Inflammatory macrophage treated with lipopolysaccharide for 1 hour (primary cell): ENCODE measurements at regions not wholly inside any gene's neighbourhood (a gene's known extent, or its start where the extent isn't known, plus 50 kb on each side); places are given as distances from the start of the nearest gene placed in this dataset.

Experiments
- DNase-seq, 2 donors: peaks; one replicate each; pipeline ENCODE4 v3.0.0-alpha.2; 2020 to 2022

DNA sequence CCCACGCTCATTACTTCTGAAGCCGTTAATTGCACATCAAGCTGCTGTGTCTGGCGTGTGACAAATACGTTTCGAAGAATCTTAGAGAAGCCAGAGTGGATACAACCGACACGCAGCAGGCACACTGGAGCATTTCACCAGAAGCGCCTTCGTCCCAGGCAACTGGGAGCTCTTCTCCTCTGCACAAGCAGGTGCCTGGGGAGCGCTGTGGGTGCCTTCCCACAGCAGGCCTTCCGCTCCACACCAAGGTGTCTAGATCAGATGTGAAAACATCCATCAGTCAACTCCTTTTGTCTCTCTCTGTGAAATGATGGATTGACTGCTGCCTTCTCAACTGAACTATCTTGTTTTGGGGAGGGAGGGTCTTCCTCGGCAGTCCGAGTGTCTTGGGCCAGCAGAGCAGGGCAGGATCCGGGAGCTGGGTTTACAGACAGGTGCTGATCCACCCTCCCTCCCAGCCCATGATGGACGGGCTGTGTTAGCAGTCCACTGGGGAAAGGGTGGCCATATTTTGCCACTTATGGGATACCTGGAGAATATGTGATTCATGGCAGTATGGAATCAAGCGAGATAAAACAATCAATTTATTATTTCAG is 326.3 kb downstream of the TCERG1L start:
- DNase-seq, result no peak

- no peak for DNase-seq
Observed at GRCh38 chr10:130986846-130987245, 324.7 kb downstream of the TCERG1L start.

DNA sequence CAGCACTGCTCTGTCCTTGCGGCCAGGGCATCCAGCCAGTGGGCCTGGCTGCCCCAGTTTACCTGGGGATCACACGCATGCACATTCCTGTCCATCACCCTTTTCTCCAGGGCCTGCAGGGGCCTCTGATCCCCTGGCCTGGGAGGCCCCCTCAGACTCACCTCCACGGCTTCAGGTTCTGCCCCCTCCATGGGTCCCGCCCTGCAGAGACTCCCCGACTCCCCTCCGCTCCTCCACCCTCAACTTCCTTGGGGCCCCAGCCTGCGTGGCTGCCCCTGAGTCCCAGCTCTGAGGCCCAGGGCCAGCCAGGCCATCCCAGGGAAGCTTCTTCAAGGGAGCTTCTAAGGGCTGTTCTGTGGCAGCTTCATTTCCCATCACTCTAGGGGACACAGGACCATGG is 324.1 kb downstream of the TCERG1L start:
- no peak for DNase-seq

DNA sequence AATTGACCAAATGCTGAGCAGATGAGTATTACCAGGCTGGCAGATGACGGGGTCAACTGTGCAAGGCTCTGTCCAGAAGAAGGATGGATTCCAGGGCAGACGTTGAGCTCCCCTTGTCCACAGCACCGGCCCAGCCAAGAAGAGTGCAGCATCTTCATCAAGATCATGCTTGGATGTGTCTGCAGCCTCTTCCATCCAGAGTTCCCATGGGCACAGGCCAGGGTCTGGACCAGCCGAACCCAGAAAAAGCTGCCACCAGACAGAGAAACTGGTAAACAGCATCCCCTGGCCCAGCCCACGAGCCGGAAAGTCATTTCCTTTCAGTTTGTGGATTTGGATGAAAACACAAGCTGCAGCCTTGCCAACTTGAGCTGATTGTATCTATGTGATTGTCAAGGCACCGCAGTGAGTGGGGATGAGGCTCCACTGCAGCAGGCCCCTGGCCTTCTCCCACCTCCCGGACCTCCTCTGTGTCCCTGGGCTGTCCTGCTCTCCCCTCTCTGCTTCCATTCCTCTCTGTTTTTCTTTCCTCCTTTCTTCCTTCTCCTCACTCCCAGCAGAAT is 321.8 kb downstream of the TCERG1L start:
- no peak for DNase-seq

DNA sequence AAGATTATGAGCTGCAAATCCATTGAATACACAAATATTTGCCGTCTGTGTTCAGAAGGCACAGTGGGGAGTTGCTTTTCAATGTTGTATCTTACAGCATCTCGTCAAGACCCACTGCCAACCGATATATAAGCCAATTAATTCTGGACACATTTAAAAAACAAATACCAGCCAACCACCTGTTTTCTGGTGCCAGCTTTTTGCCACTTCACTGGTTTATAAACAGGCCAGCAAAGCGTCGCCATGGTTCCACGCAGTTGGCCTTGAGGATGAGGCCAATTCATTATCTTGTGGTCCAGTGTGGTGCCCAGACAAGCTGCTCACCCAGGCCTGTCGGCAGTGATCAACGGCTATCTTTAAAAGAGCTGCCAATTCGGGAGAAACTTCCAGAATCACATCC is 321.0 kb downstream of the TCERG1L start:
- DNase-seq, result no peak

GRCh38 chr10:130992802-130993523 is 318.6 kb downstream of the TCERG1L start:
- DNase-seq, result no peak

DNA sequence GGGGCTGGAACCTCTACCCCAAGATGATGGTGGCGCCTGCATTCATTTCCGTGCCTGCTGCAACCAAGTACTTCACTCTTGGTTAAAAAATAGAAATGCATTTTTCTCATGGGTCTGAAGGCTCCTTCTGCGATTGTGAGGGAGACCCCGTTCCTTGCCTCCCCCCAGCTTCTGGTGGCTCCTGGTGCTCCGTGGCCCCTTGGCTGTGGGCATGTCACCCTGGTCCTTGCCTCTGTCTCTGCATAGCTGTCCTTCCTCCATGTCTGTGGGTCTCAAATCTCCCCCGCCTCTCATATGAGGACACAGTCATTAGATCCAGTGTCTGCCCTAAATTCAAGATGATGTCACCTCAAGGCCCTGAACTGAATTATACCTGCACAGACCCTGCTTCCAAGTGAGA is 317.9 kb downstream of the TCERG1L start:
- no peak for DNase-seq

GRCh38 chr10:130994191-130994590 is 317.3 kb downstream of the TCERG1L start:
- no peak for DNase-seq

DNA sequence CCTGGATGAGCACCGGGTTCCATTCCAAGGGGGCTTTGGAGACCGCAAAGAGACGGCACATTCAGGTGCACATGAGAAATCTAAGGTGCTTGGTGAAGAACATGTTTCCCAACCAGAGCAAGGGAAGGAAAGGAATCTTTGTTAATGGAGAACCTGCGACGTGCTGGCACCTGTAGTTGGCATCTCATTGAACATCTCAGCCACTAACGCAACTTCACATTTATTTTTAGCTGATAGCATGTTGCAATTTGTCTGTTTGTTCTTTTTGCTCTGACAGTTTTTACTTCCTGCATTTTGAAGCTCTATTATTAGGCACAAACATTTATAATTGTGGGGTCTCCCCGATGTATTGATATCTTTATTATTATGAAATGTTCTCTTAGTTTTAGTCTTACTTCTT is 316.7 kb downstream of the TCERG1L start:
- DNase-seq, result no peak

GRCh38 chr10:130997267-130998045 is 314.1 kb downstream of the TCERG1L start:
- DNase-seq, result no peak

DNA sequence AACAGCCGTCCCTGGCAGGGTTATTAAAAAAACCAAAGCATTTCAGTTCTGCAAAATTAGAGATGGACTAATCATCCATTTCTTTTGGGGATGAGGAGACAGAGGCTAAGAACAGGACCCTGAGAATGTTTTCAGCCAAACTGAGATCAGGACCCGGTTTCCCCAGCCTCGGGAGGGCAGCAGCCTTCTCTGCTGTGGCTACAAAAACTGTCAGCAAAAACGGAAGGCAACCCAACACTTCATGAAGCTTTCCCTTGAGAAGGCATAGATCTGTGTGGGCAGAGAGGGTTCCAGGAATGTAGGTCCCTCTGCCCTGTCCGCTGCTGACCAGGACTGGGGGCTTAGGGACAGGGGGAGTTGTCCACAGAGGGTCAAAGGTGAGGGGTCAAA is 313.5 kb downstream of the TCERG1L start:
- no peak for DNase-seq

DNA sequence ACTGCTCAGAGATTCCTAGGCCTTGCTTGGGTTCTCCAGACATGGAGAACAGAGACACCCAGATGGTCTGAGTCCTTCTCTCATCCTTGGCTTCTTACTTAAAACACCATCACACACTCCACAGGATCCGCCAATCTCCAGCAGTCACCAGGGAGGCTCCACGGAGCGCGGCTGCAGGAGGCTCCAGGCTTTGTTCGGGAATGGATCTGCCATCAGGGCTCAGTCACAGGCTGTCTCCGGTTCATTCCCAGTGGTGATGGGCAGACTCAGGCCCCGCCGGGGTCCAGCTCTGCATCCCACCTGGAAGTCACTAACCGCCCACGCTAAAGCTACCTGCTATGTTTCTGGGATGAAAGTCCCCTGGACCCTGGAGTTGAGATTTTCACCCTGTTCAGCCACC is 312.9 kb downstream of the TCERG1L start:
- no peak for DNase-seq

DNA sequence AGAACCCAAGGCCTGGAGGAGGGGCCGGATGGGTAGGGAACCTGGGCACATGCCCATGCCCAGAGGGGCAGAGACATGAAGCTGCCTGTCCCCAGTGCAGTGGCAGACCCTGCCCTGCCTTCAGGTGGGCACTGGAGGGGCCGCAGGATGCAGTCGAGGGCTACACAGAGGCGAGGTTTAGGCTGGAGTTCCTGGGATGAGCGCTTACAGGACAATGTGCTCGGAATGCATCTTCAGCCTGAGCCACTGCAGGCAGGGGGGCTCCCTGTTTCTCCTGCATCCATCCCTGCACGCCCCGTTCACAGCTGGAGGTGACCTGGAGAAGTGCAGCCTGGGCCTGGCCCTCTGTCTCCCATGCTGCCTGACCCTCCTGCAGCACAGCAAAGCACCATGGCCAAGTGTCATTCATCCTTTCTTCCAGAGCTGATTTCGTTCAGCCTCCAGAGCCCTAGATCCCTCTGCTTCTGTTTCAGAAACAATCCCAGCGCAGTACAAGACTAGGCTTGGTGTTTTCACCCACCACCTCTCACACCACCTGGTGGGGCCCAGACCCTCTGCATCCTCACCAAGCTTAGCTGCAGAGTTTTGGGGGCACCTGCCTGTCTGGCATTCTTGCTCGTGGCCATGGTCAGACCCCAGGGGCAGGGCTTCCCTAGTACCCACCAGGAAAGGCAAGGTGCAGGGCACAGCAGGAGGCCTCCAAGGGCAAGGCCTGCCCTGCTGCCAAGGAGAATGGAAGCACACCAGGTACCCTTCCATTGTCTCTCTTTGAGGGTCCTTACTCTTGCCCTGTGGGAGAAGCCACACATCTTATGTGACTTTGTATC is 311.9 kb downstream of the TCERG1L start:
- no peak for DNase-seq

DNA sequence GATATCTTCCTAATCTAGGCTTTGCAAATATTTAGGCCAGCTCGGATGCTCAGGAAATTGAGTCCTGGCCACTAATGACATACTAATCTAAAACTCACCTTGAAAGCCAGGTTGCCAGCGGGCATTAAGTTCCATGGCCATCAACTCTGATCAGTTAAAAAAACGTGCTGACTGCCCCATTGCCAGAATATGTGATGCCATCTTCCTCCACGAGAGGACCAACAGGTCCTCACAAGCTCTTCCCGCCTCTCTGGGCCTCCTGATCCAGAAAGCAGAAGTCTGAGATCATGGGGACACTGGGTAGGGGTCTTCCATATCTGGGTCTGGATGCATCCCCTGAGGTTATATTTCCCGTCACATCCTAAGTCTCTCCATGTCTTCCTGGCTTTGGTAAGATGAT is 311.3 kb downstream of the TCERG1L start:
- no peak for DNase-seq

GRCh38 chr10:131000743-131001142 is 310.8 kb downstream of the TCERG1L start:
- peak; percentile 6 to 25 for DNase-seq

- DNase-seq, result no peak
Observed at GRCh38 chr10:131001438-131001837, 310.1 kb downstream of the TCERG1L start.

- DNase-seq, result no peak
Observed at GRCh38 chr10:131002031-131002861, 309.3 kb downstream of the TCERG1L start.

DNA sequence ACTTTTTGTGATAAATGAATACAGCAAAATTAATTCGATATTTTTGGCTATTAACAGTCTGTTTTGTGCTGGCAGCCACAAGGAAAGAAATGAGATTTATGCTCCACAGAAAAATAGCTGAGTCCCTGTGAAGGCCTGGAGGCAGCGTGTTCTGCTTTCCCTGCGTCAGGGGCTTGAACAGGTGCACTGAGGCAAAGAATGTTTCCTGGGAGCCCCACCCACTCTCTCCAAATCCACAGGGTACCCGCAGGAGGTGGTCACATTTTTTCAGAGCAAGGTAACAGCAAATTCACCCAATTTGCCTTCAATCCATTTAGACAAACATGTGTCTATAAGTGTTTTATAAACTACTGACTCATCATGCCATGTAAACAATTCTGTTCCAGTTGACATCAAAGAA is 308.1 kb downstream of the TCERG1L start:
- no peak for DNase-seq

- DNase-seq, result no peak
Observed at GRCh38 chr10:131004276-131004675, 307.2 kb downstream of the TCERG1L start.

- no peak for DNase-seq
Observed at GRCh38 chr10:131006458-131007256, 304.9 kb downstream of the TCERG1L start.

DNA sequence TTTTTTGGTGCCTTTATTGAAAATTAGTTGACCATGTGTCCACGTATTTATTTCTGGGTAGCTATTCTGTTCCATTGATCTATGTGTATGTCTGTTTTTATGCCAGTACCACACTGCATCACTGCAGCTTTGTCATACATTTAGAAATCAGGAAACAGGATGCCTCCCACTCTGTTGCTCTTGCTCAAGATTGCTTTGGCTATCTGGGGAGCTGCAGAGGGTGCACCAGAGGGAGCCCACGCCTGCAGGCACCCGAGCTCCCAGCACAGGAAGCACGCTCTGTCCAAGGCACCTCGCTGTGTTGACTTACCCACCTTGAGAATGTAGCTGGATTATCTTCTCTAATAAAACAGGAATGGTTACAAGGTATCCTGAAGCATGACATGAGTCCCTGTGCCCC is 301.7 kb downstream of the TCERG1L start:
- DNase-seq, result peak; percentile 51 to 53
